GM03348 (cell line): ENCODE measurements at regions not wholly inside any gene's neighbourhood (a gene's known extent, or its start where the extent isn't known, plus 50 kb on each side); places are given as distances from the start of the nearest gene placed in this dataset.
"Not testable (repeated sequence)": the region's sequence is repeated elsewhere in the genome, so short reads cannot be mapped to it uniquely, and the experiment has no call there.

Source experiments
- DNase-seq: peaks from one replicate; pipeline ENCODE4 v3.0.0; 2012; ENCODE audit warnings: low spot score

- DNase-seq = no peak
Measured at GRCh38 chr20:48124960-48125359, 339.7 kb upstream of the SULF2 start.

- DNase-seq = no peak
Measured at GRCh38 chr20:48124181-48124782, 339.0 kb upstream of the SULF2 start.

- no peak for DNase-seq
Measured at GRCh38 chr20:48120120-48120519, 334.8 kb upstream of the SULF2 start.

GRCh38 chr20:48119389-48119788 is 334.1 kb upstream of the SULF2 start:
- not testable (repeated sequence) for DNase-seq

GRCh38 chr20:48115502-48115901 is 330.2 kb upstream of the SULF2 start:
- no peak for DNase-seq

GRCh38 chr20:48107560-48107959 is 322.3 kb upstream of the SULF2 start:
- DNase-seq = no peak

GRCh38 chr20:48106428-48106827 is 321.1 kb upstream of the SULF2 start:
- DNase-seq = no peak

DNA sequence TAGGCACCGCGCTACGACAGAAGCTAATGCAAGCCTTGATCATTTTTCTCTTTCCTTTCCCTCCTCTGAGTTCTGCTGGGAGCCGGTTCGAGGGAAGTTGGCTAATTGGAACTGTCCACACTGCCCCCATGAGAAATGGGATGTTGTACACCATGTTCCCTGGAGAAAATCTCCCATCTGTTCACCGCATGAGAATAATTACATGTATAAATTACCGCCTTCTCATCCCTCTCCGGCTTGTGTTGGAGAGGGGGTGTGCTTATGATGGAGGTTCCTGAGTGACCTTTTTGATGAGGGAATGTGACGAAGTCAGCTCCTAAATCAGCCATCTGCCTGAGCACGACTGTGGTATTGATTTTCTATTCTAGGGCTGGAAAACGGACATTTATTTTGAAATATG is 320.2 kb upstream of the SULF2 start:
- DNase-seq = no peak

DNA sequence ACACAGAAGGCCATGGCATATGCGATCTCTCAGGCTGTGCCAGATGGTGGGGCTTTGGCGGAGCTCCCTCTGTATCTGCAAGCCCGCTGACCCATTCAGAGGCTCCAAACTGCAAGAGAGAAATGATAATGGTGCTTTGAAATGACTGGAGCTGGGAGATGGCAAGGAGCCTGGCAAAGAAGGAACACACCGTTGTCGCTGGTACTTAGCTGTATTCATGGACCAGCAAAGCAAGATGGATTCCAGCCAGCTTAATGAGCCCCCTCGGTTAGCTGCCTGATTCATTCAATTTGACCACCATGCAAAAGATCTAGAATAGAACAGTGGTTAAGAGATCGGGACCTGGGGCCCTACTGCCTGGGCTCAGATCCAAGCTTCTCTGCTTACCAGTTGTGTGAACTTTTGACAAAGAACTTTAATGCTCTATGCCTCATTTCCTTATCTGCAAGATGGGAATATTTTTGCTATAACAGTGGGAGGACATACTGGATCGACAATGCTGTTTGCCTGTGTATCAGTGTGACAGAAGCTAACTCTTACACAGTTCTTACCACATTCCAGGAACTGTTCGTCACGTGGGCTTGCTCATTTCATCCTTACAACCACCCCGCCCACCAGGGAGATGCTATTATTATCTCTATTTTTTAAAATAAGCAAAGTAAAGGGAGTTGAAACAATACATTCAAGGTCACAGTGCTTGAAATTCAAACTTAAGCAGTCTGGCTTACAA is 317.8 kb upstream of the SULF2 start:
- no peak for DNase-seq

DNA sequence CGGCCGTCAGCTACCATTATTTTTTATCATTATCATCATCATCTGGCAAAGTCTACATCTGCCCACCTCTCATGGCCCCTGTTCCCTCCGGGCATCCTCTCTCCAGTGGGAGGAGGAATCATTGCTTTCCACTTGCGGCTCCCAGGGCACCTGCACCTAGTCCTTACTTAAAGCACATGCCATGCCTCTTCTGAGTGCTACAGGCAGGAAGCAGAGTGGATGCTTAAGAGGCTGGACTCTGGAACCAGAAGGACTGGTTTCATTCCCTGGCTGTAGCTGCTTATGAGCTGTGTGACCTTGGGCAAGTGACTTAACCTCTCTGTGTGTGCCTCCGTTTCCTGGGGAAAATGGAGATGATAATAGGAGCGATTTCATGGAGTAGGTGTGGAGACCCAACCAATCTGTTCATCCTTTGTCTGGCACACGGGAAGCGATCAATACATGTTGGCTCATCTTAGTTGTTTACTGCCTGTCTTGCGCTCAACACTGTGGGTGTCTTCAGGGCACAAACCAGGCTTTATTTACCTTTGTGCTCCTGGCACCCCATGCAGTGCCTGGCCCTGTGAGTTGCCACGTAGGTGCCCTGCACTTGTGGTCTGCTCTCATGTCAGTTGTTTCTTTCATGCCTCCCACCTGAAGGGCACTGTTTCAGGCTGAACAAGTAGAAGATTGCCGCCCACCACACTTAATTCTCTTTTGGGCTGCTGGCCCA is 317.0 kb upstream of the SULF2 start:
- DNase-seq = no peak

GRCh38 chr20:48100483-48100882 is 315.2 kb upstream of the SULF2 start:
- no peak for DNase-seq

DNA sequence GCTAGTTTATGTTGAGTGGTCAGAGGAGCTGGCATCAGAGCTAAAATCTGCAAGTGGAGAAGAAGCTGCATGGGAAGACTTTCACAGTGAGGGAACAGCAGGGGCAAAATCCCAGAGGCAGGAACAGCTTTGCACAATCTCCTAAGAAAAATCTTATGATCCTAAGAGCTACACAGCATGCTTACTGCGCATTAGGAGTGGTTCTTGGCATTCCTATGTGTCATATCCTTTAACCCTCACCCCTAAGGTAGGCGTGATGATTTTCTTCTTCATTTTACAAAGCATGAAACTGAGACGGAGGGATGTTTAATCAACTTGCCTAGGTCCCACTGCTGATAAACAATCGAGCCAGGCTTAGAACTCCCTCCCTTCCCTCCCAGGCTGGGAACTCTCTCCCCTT is 313.6 kb upstream of the SULF2 start:
- no peak for DNase-seq

DNA sequence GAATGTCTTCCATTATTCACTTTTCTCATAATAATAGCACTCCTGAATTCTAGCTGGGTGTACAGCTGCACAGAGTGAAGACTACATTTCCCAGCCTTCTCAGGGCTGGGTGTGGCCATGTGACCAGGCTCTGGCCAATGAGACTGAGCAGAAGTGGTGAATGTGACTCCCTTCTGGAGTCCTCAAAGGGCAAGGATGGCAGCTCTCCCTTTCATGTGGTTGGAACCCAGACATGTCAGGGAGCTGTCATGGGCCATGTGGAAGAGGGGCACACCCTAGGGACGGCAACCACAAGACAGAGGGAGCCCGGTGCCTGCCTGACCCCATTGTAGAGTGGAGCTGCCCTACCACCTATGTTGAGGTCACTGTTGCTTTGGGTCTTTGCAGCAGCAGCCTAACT is 312.8 kb upstream of the SULF2 start:
- DNase-seq = no peak

DNA sequence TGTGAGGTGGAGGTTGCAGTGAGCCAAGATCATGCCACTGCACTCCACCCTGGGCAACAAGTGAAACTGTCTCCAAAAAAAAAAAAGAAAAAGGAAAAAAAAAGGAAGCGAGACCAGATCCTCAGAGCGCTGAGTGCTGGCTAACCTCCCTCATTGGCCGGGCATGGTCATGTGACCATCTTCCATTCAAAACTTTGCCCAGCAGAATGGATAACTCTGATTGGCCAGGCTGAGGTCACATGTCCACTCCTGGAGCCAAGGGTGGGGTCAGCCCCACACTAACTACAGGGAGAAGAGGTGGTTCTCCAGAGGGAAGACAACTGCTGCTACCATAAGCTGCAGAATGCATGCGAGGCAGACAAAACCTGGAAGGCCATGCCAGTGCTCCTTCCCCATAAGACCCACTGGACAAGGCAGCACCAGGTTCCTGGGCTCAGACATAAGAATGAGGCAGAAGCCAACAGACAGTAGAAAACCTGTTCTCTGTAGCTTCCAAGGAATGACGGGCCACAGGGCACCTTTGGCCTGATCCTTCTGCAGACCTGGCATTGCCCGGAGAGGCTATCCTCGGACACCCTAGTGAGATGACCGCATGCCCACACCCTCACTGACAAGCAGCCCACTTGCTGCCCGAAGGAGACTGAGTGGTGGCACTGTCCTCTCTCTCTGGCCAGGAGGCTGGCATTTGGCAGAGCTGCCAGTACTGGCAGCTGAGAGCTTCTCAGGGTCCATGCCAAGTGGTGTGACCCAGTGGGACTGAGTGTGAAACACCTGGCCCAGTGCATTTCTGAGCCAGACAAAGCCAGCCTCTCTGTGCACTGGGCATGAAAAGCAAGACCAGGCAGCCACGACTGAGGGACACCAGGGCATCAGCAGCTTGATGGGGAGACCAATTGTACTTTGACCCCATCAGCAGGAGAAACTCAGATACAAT is 311.9 kb upstream of the SULF2 start:
- DNase-seq = no peak

- no peak for DNase-seq
Measured at GRCh38 chr20:48096212-48096875, 311.1 kb upstream of the SULF2 start.

GRCh38 chr20:48094944-48095343 is 309.7 kb upstream of the SULF2 start:
- DNase-seq = no peak

DNA sequence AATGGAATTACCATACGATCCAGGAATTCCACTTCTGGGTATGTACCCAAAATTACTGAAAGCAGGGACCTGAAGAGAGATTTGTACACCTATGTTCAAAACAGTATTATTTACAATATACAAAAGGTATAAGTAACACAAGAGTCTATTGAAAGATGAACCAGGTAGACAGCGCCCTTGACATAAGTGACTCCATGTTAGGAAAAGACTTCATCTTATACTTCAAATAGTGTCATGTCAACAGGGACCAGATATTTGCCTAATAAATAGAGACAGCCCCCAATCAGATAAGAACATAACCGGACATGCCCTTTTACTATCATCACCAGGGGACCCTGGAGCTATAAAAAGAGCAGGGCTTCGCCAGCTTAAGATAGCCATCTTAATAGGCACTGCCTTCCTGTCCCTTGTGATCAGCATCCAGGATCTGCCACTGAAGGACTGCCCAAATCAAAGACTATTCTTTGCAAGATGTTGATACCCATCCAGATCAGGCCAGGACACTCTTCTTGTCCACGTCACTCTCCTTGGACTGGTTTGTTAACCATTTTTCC is 309.0 kb upstream of the SULF2 start:
- DNase-seq = no peak

DNA sequence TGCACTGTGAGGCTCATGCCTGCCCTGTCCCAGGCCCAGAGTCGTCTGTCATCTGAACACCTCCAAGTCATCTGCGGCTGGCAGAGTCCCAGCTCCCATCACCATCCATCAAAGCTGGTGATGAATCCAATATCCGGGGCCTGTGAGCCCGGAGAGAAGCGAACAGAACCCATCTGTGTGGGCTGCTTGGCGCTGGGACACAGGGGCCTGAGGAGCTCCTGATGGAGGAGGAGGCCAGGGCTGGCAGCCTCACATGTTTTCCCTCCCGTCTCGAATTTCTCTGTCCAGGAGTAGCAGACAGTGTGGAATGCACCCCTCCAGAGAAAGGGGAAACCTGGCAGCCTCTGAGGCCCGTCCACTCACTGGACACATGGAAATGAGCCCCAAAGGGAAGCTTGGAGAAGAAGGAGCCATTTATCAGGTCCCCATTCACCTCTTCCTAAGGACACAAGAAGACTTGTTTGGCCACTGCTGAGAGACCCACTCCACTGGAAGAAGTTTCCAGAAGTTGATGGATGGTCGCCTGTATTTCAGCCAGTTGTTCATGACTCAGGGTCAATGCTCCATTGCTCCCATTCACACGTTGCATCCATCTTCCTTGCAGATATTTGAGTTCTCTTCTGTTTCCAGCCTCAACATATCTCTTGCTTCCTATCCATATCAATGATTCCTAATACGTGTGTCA is 307.5 kb upstream of the SULF2 start:
- no peak for DNase-seq

DNA sequence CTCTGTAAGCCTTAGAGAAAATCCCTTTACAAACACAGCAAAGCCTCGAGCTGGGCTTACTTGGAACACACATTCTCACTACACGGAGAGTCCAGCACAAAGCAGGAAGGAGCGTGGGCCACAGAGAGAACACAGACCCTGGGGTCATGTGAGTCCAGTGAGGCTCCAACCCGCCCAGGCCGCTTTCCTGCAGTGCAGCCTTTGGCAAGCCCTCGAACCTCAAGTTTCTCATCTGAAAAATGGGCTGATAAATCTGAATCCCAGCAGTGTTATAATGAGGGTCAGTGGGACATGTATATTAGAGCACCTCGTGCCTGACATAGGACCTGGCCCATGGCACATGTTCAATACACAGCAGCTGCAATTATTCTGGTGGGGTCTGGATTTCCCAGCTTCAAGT is 305.5 kb upstream of the SULF2 start:
- DNase-seq = no peak

- no peak for DNase-seq
Measured at GRCh38 chr20:48090314-48090713, 305.0 kb upstream of the SULF2 start.

DNA sequence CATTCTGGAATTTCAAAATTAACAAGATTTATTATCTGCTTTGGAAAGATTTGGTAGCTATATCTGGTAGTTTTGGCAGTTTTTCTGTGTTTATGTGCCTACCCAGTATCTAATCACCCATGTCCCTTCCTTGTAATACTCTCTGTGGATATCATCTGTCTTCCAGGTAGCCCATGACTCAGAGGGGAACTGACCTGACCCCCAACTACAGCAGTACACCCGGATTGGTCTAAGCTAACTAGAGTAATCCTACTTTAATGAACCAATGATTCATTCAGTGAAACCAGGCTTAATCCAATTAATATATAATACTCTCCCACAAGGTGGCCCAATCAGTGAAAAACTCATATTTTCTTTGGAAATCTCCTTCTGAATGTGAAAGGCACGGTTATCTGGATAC is 295.3 kb upstream of the SULF2 start:
- no peak for DNase-seq
